ENCODE measurements at regions not wholly inside any gene's neighbourhood (a gene's known extent, or its start where the extent isn't known, plus 50 kb on each side); places are given as distances from the start of the nearest gene placed in this dataset.
"Not testable (repeated sequence)": the region's sequence is repeated elsewhere in the genome, so short reads cannot be mapped to it uniquely, and the experiment has no call there.

DNA sequence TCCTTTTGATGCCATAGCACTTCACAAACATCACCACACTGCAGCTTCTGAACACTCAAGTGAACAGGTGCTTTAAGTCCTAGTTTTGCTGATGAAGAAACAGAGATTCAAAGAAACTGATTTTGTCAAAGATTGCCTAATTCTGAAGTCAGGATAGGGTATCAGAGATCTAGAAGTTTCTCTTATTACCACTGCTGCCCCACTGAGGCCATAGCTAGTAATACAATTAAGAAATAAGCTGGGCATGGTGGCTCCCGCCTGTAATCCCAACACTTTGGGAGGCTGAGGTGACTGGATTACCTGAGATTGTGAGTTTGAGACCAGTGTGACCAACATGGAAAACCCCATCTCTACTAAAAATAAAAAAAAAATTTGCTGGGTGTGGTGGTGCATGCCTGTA lies 458.3 kb upstream of the SEL1L start:
- DNase-seq (ENCODE audit: extremely low spot score, insufficient read length, low read depth) (no peak), FAIRE-seq (no peak)

DNA sequence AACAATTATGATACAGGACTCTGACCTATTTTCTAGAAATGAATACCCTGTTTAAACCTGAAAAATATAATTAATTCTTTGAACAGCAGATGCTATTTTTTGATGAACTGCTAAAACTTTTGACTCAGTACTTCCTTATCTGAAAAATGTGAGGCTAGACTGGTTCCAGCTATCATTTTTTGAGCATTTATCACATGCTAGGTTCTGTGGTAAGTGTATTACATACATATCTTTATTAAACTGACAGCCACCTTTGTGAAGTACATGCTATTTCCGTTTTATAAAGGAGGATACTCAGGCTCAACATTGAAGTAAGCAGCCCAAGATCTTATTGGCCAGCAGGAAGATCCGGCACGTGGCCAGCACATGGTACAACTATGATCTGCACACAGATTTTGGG lies 459.8 kb upstream of the SEL1L start:
- DNase-seq (ENCODE audit: extremely low spot score, insufficient read length, low read depth) (no peak), FAIRE-seq (no peak)

- DNase-seq (ENCODE audit: extremely low spot score, insufficient read length, low read depth) (no peak), FAIRE-seq (no peak)
Observed at GRCh38 chr14:82003426-82003825, 469.8 kb upstream of the SEL1L start.

- FAIRE-seq (no peak), DNase-seq (ENCODE audit: extremely low spot score, insufficient read length, low read depth) (no peak)
Observed at GRCh38 chr14:82009076-82009475, 475.4 kb upstream of the SEL1L start.

DNA sequence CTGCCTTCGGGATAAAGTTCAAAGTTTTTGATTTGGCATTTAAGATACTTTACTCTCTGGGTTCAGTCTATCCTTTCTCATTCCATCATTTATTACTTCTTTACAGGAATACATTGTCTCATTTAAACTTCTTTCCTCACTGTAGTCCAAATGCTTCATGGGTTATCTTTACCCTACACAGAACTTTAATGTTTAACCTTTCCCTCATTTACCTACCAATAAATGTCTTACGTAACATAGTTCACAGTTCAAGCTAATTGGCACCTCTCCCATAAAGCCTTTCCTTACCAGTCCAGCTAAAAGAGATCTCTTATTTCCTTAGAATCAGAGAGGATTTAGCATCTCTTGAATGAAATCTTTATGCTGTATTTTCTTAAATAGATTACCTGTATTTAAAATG lies 476.3 kb upstream of the SEL1L start:
- DNase-seq (ENCODE audit: extremely low spot score, insufficient read length, low read depth) (no peak), FAIRE-seq (no peak)

- FAIRE-seq, result no peak
- DNase-seq (ENCODE audit: extremely low spot score, insufficient read length, low read depth), result no peak
Observed at GRCh38 chr14:82011460-82011859, 477.8 kb upstream of the SEL1L start.

- FAIRE-seq (no peak), DNase-seq (ENCODE audit: extremely low spot score, insufficient read length, low read depth) (no peak)
Observed at GRCh38 chr14:82029038-82029437, 495.4 kb upstream of the SEL1L start.

GRCh38 chr14:82035397-82035796 lies 501.7 kb upstream of the SEL1L start:
- no peak for DNase-seq (ENCODE audit: extremely low spot score, insufficient read length, low read depth)
- FAIRE-seq, result no peak

DNA sequence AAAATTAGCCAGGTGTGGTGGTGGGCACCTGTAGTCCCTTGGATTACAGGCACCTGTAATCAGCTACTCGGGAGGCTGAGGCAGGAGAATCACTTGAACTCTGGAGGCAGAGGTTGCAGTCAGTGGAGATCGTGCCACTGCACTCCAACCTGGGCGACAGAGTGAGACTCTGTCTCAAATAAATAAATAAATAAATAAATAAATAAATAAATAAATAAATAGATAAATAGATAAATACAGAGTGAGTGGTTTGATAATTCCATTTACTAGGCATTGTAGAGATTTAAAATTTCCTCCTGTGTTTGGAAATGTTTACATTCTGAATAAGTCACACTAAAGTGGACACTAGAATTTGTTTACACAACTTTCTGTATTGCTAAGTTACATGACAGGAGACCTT lies 504.4 kb upstream of the SEL1L start:
- not testable (repeated sequence) for DNase-seq (ENCODE audit: extremely low spot score, insufficient read length, low read depth); FAIRE-seq

GRCh38 chr14:82045339-82045738 lies 511.7 kb upstream of the SEL1L start:
- FAIRE-seq (no peak), DNase-seq (ENCODE audit: extremely low spot score, insufficient read length, low read depth) (no peak)

DNA sequence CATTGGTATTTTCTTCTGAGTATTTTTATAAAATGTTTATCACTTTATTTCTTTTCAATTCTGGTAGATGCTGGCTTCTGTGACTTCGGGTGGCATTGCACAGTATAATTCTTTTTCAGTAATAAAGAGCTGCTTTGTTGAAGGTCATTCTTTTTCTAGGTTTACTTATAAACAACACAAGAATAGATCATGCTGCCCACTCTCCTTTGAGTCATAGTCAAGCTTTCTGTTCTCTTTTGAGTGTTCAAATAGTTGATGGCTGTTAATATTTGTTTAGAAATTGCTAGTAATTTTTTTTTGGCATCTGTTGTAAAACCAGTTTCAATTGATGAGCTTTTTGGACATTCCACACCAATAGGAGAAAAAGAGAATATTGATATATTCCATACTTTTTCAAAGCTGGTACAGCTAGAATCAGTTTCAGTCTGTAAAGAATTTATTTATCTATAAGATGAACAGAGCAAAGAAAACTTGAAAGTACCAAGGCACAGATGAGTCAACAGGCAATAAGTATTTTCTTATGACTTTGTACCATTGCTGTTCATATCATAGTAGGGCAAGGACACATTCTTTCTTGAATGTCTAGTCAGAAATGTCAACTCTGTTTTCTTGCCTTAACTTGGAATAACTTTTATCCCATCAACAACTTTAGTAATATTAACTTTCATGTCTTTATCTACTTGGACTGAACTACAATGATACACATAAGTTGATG lies 513.0 kb upstream of the SEL1L start:
- FAIRE-seq (no peak), DNase-seq (ENCODE audit: extremely low spot score, insufficient read length, low read depth) (no peak)

GRCh38 chr14:82047777-82048470 lies 514.3 kb upstream of the SEL1L start:
- DNase-seq (ENCODE audit: extremely low spot score, insufficient read length, low read depth), result no peak
- no peak for FAIRE-seq

- FAIRE-seq (no peak), DNase-seq (ENCODE audit: extremely low spot score, insufficient read length, low read depth) (no peak)
Observed at GRCh38 chr14:82052778-82053177, 519.1 kb upstream of the SEL1L start.

DNA sequence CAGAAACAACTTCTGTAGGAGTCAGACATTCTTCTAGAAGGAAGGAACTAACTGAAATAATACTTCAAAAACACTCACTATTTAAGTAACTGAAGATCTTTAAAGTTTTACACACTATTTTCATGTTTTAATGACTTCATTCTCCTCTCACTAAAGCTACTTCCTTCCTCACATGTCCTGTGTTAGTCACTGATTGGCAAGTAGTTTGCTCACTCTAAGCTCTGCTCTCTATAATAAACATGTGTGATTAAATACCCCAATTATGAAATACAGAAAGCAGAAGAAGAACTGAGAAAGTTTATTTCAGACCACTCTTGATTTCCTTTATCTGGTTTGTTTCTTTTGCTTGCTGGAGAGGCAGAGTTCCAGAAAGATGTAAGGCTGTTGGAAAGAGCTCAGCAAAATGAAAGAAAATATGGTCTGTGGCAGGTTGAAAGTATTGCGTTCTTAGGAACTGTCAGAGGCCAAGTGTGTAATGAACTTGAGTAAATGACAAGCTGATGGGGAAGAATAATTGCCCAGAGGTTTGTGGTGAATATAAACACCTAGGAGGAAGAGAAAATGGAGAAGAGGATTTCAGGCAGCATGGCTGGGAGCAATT lies 522.0 kb upstream of the SEL1L start:
- FAIRE-seq, result no peak
- DNase-seq (ENCODE audit: extremely low spot score, insufficient read length, low read depth), result no peak

GRCh38 chr14:82060219-82060618 lies 526.6 kb upstream of the SEL1L start:
- no peak for FAIRE-seq

GRCh38 chr14:82067221-82067875 lies 533.7 kb upstream of the SEL1L start:
- DNase-seq (ENCODE audit: extremely low spot score, insufficient read length, low read depth) (no peak), FAIRE-seq (no peak)

More at GRCh38 chr14:82060219-82060618, 526.6 kb upstream of the SEL1L start:
- DNase-seq (ENCODE audit: extremely low spot score, insufficient read length, low read depth), result no peak

DNA sequence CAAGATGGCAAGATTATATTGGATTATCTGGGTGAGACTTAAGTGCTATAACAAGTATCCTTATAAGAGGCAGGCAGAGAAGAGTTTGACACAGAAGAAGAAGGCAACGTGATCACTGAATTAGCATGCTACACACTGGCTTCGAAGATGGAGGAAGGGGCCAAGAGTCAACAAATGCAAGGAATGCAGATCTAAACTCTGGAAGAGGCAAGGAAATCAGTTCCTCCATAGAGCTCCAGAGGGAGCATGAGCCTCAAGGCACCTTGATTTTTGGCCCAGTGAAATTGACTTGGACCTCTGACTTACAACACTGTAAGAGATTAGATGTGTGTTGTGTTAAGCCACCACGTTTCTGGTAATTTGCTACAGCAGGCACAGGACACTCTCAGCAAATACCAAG lies 536.4 kb upstream of the SEL1L start:
- DNase-seq (ENCODE audit: extremely low spot score, insufficient read length, low read depth) (no peak), FAIRE-seq (no peak)

- no peak for DNase-seq (ENCODE audit: extremely low spot score, insufficient read length, low read depth)
- FAIRE-seq, result no peak
Observed at GRCh38 chr14:82070753-82071152, 537.1 kb upstream of the SEL1L start.

DNA sequence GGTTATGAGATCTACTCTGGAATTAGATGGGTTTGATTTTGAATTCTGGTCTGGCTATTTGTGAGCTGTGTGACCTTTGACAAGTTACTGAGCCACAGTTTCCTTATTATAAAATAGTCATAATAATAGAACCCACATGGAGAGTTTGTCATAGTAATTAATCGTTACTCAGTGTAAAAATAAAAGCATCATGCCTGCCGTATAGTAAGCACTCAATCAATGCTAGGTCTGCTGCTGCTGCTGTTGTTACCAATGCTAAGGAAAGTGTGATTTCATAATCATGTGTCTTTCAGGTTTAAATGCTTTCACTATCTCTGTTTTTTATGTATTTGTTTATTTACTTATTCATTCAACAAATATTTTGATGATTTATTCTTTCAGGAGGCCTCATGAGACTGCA lies 539.9 kb upstream of the SEL1L start:
- DNase-seq (ENCODE audit: extremely low spot score, insufficient read length, low read depth) (no peak), FAIRE-seq (no peak)

- no peak for DNase-seq (ENCODE audit: extremely low spot score, insufficient read length, low read depth)
- FAIRE-seq, result no peak
Observed at GRCh38 chr14:82075566-82075965, 541.9 kb upstream of the SEL1L start.

GRCh38 chr14:82079553-82079952 lies 545.9 kb upstream of the SEL1L start:
- FAIRE-seq, result no peak
- no peak for DNase-seq (ENCODE audit: extremely low spot score, insufficient read length, low read depth)
